ENCODE measurements at regions not wholly inside any gene's neighbourhood (a gene's known extent, or its start where the extent isn't known, plus 50 kb on each side); places are given as distances from the start of the nearest gene placed in this dataset.

GRCh38 chr13:84741253-84741652 lies 859.0 kb upstream of the SLITRK1 start:
- no peaks in the 10 kb centered on the region for H3K27me3 Mint-ChIP-seq (ENCODE audit: low read depth)
- H3K4me1 Mint-ChIP-seq, result peaks cover 8% of the 10 kb centered on the region
- no peaks in the 10 kb centered on the region for H3K36me3 Mint-ChIP-seq
- no peak for DNase-seq (ENCODE audit: low spot score)
- ChIA-PET CTCF (no interaction called here), POLR2A (no interaction called here)
- no peak overlapping the region for H3K27ac Mint-ChIP-seq
- no peak overlapping the region for H3K4me3 Mint-ChIP-seq
- no peak for TF ChIP-seq ZNF396 (CRISPR knock-in tag; IDR thresholded peaks at IDR 0.05; ENCODE audit: borderline replicate concordance)
- ATAC-seq, result no peak
- peaks cover under 1% of the 10 kb centered on the region; the same call in 1 of the 2 replicates for H3K9me3 Mint-ChIP-seq

- peaks cover 4% of the 10 kb centered on the region; the same call in 1 of the 2 replicates for H3K9me3 Mint-ChIP-seq
- DNase-seq (ENCODE audit: low spot score) (no peak), ATAC-seq (no peak)
- H3K27ac Mint-ChIP-seq, result no peak overlapping the region
- no peaks in the 10 kb centered on the region for H3K36me3 Mint-ChIP-seq
- ChIA-PET CTCF (no interaction called here), POLR2A (no interaction called here)
- no peaks in the 10 kb centered on the region for H3K27me3 Mint-ChIP-seq (ENCODE audit: low read depth)
- H3K4me1 Mint-ChIP-seq, result peaks cover 8% of the 10 kb centered on the region
- no peak overlapping the region for H3K4me3 Mint-ChIP-seq
- TF ChIP-seq SOX15 (CRISPR knock-in tag; IDR thresholded peaks at IDR 0.05) (no peak), GRHL2 (CRISPR knock-in tag; IDR thresholded peaks at IDR 0.05; ENCODE audit: insufficient replicate concordance, severe bottlenecking) (no peak), MXD4 (CRISPR knock-in tag; IDR thresholded peaks at IDR 0.05; ENCODE audit: borderline replicate concordance) (no peak), STAT6 (CRISPR knock-in tag; conservative IDR thresholded peaks at IDR 0.05; ENCODE audit: low read depth) (no peak), E2F1 (CRISPR knock-in tag; IDR thresholded peaks at IDR 0.05) (no peak)
Observed at GRCh38 chr13:84739021-84739420, 856.7 kb upstream of the SLITRK1 start.

- peaks cover 8% of the 10 kb centered on the region for H3K4me1 Mint-ChIP-seq
- H3K36me3 Mint-ChIP-seq, result no peaks in the 10 kb centered on the region
- CTCF ChIA-PET, result no interaction called here
- ATAC-seq (no peak; the same call in 1 of the 2 replicates), DNase-seq (ENCODE audit: low spot score) (no peak)
- H3K27ac Mint-ChIP-seq, result no peak overlapping the region
- no peaks in the 10 kb centered on the region for H3K27me3 Mint-ChIP-seq (ENCODE audit: low read depth)
- POLR2A ChIA-PET, result no interaction called here
- peaks cover 4% of the 10 kb centered on the region; the same call in 1 of the 2 replicates for H3K9me3 Mint-ChIP-seq
- TF ChIP-seq MAX (CRISPR knock-in tag; IDR thresholded peaks at IDR 0.05) (no peak), E2F5 (CRISPR knock-in tag; IDR thresholded peaks at IDR 0.05) (no peak), ZNF317 (CRISPR knock-in tag; IDR thresholded peaks at IDR 0.05; ENCODE audit: borderline replicate concordance, low read depth) (no peak), TEAD1 (CRISPR knock-in tag; IDR thresholded peaks at IDR 0.05) (no peak), SP1 (CRISPR knock-in tag; conservative IDR thresholded peaks at IDR 0.05) (no peak), PRRX2 (CRISPR knock-in tag; IDR thresholded peaks at IDR 0.05) (no peak), CDX4 (CRISPR knock-in tag; IDR thresholded peaks at IDR 0.05; ENCODE audit: borderline replicate concordance) (no peak), ATF3 (CRISPR knock-in tag; conservative IDR thresholded peaks at IDR 0.05) (no peak), ZNF232 (CRISPR knock-in tag; IDR thresholded peaks at IDR 0.05) (no peak), SMAD3 (CRISPR knock-in tag; IDR thresholded peaks at IDR 0.05; ENCODE audit: borderline replicate concordance) (no peak), CREB1 (CRISPR knock-in tag; IDR thresholded peaks at IDR 0.05) (no peak)
- no peak overlapping the region for H3K4me3 Mint-ChIP-seq
Observed at GRCh38 chr13:84737661-84738060, 855.4 kb upstream of the SLITRK1 start.
